ENCODE measurements at regions not wholly inside any gene's neighbourhood (a gene's known extent, or its start where the extent isn't known, plus 50 kb on each side); places are given as distances from the start of the nearest gene placed in this dataset.

- TF ChIP-seq GABPA (IDR thresholded peaks at IDR 0.05; ENCODE audit: low read depth) (no peak), REST (IDR thresholded peaks at IDR 0.05; ENCODE audit: insufficient replicate concordance, low read depth) (no peak), CTCF (IDR thresholded peaks at IDR 0.05; ENCODE audit: insufficient read depth, low read length) (no peak), SPI1 (IDR thresholded peaks at IDR 0.05; ENCODE audit: borderline replicate concordance, low read depth) (no peak), POLR2AphosphoS5 (IDR thresholded peaks at IDR 0.05; ENCODE audit: low read depth) (no peak)
- Histone ChIP-seq H3K4me3 (replicated peaks; ENCODE audit: insufficient read depth, low read length) (no peak overlapping the region), H3K27me3 (ENCODE audit: insufficient read depth, poor library complexity, severe bottlenecking) (no peaks in the 10 kb centered on the region), H3K27ac (replicated peaks) (no peak overlapping the region)
- no peak for DNase-seq (ENCODE audit: low read depth in 1 of 2, low spot score in 1 of 2)
These were observed 252.6 kb upstream of the RMST start for GRCh38 chr12:97209997-97210396.

- H3K27ac ChIP-seq (replicated peaks) = no peak overlapping the region
These were observed 251.1 kb upstream of the RMST start for GRCh38 chr12:97211416-97211930.

More at GRCh38 chr12:97211416-97211930, 251.1 kb upstream of the RMST start:
- TF ChIP-seq CTCF (IDR thresholded peaks at IDR 0.05; ENCODE audit: insufficient read depth, low read length) (no peak), POLR2AphosphoS5 (IDR thresholded peaks at IDR 0.05; ENCODE audit: low read depth) (no peak), REST (IDR thresholded peaks at IDR 0.05; ENCODE audit: insufficient replicate concordance, low read depth) (no peak), GABPA (IDR thresholded peaks at IDR 0.05; ENCODE audit: low read depth) (no peak), SPI1 (IDR thresholded peaks at IDR 0.05; ENCODE audit: borderline replicate concordance, low read depth) (no peak)
- DNase-seq (ENCODE audit: low read depth in 1 of 2, low spot score in 1 of 2) = no peak
- Histone ChIP-seq H3K27me3 (ENCODE audit: insufficient read depth, poor library complexity, severe bottlenecking) (no peaks in the 10 kb centered on the region), H3K4me3 (replicated peaks; ENCODE audit: insufficient read depth, low read length) (no peak overlapping the region)
